ENCODE measurements at regions not wholly inside any gene's neighbourhood (a gene's known extent, or its start where the extent isn't known, plus 50 kb on each side); places are given as distances from the start of the nearest gene placed in this dataset.

- TF ChIP-seq CTCF (IDR thresholded peaks at IDR 0.05; ENCODE audit: borderline replicate concordance, extremely low read depth, low read length, poor library complexity, severe bottlenecking) (no peak), EZH2 (IDR thresholded peaks at IDR 0.05; ENCODE audit: borderline replicate concordance, low read depth, low read length, severe bottlenecking) (no peak)
Observed at GRCh38 chr3:22730701-22731100, 472.4 kb upstream of the UBE2E2 start.

Measured in DND-41 (cell line).